GM18507 (cell line): ENCODE measurements at regions not wholly inside any gene's neighbourhood (a gene's known extent, or its start where the extent isn't known, plus 50 kb on each side); places are given as distances from the start of the nearest gene placed in this dataset.
"Not testable (repeated sequence)": the region's sequence is repeated elsewhere in the genome, so short reads cannot be mapped to it uniquely, and the experiment has no call there.

Experiments used
- DNase-seq: peaks from one replicate; pipeline ENCODE4 v3.0.0; 2011; ENCODE audit warnings: low read depth; ENCODE audit not compliant: insufficient read length; ENCODE audit errors: extremely low spot score
- FAIRE-seq: peaks from 2 replicates; lab custom pipeline; 2011; peaks lifted over from hg19 to GRCh38; lab: Jason Lieb, UNC

- DNase-seq = no peak
- FAIRE-seq = no peak
These were observed 309.3 kb upstream of the MEX3C start for GRCh38 chr18:51506811-51507210.

DNA sequence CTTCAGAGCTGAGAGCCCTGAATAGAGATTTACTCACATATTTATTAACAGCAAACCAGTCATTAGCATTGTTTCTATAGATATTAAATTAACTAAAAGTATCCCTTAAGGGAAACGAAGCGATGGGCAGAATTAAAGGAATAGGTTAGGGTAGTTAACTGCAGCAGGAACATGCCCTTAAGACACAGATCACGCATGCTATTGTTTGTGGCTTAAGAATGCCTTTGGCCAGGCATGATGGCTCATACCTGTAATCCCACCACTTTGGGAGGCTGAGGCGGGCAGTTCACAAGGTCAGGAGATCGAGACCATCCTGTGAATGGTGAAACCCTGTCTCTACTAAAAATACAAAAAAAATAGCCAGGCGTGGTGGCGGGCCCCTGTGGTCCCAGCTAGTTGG lies 310.9 kb upstream of the MEX3C start:
- FAIRE-seq = not testable (repeated sequence)

DNA sequence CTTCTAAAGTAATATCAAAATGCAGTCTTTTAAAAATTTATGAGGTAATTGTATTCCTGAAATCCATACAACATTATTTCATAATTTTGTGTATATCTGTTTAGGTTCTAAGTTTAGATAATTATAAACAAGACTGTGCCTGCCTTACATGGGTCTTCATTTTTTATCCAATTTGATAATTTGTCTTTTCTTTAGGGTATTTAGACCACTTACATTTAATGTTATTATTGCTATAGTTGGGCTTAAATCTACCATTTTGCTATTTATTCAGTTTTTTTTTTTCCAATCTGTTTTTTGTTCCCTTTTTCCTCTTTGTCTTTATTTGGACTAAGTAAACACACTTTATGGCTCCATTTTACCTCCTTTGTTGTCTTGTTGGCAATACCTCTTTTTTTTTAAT lies 312.5 kb upstream of the MEX3C start:
- FAIRE-seq (no peak), DNase-seq (no peak)

More for the DNA sequence above, 310.9 kb upstream of the MEX3C start:
- not testable (repeated sequence) for DNase-seq

DNA sequence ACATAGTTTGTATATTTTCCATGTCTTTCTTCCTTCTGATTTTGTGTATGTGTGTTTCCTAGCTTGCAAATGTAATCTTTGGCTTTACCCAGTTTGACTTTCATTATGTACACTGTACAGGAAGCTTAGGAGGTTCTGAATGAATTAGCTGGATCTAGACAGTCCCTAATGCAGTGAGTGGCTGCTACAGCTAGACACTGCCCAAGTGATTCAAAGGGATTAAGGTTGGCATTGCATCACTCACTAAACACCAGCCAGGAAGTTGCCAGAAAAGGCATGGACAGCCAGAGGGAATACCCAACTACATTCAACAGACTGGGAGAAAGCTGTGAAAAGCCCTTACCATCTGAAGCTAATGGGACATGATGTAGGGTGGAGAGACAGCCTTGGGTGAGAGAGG lies 316.0 kb upstream of the MEX3C start:
- no peak for FAIRE-seq
- DNase-seq = no peak

GRCh38 chr18:51514128-51514527 lies 316.6 kb upstream of the MEX3C start:
- no peak for FAIRE-seq
- DNase-seq = no peak

DNA sequence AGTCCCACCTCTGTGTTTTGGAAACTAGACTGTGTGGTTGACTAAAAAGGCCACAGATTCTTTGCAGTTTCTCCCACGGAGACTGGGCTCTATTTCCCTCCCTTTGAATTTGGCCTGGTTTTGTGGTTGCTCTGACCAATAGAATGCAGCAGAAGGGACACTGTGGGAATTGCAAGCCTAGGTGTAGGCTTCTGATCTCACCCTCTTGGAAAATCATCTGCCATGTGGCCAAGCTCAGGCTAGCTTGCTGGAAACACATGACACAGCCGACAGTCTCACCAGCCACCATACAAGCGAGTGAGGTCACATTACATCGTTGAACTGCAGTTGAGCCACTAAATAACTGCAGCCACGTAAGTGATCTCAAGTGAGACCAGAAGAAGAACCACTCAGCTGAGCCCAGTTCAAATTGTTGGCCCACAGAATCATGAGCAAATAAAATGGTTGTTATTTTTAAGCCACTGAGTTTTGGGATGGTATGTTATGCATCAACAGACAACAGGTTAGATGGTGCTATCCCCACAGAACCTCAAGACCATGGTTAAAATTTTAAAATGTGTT lies 319.1 kb upstream of the MEX3C start:
- DNase-seq = no peak
- no peak for FAIRE-seq

DNA sequence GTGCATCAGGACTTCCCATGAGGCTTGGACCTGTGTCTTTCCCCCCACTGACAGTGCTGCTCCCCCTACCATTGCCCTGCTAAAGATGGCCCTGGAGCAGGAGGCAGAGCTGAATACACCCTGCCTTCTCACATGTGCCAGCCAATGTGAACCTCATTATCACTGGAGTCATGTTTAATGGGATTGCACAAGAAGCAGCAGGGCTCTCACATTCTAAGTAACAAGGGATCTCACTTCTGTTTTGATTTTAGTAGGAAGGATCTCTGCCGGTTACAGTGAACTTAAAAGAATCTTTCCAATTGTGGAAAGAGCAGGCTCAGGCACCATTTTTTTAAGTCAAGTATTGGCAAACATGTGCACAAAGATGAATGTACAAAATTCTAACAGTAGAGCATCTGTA lies 322.1 kb upstream of the MEX3C start:
- DNase-seq (no peak), FAIRE-seq (no peak)

GRCh38 chr18:51520676-51521180 lies 323.2 kb upstream of the MEX3C start:
- DNase-seq = no peak
- FAIRE-seq = no peak

- FAIRE-seq = no peak
- no peak for DNase-seq
These were observed 324.9 kb upstream of the MEX3C start for GRCh38 chr18:51522338-51522737.

DNA sequence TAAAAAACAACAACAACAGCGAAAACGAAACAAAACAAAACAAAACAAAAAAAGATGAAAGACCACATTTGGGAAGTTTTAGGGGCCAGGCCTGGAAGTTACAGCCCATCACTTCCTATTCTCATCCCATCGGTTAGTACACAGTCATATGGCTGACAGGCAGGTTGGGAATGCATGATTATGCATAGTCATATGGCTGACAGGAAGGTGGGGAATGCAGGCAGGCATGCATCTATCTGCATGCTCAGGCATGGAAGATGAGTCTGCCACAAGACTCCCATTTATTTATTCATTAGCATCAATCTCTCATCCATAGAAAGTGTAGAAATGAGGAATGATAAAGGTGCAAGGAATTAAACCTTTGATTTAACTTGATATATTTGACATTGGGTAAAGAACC lies 325.3 kb upstream of the MEX3C start:
- no peak for FAIRE-seq

DNA sequence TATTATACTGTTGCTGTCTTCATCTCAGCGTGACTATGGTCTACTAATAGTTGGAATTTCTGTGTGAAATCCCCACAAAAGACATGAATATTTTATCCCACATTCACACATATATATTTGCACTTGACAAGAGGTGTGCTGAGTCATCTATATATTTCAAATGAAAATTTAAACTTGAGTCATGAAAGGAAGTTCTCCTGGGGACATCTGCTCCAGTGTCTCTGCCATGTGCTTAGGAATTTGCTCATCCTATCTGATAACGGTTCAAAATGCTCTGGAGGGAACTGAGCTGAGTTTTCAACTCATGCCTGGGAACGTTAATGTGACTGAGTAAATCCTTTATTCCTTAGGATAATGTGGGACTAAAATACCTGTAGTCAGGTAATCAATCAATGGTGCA lies 326.2 kb upstream of the MEX3C start:
- FAIRE-seq (no peak), DNase-seq (no peak)

More for the DNA sequence above, 325.3 kb upstream of the MEX3C start:
- no peak for DNase-seq

GRCh38 chr18:51525453-51526225 lies 328.2 kb upstream of the MEX3C start:
- no peak for FAIRE-seq

DNA sequence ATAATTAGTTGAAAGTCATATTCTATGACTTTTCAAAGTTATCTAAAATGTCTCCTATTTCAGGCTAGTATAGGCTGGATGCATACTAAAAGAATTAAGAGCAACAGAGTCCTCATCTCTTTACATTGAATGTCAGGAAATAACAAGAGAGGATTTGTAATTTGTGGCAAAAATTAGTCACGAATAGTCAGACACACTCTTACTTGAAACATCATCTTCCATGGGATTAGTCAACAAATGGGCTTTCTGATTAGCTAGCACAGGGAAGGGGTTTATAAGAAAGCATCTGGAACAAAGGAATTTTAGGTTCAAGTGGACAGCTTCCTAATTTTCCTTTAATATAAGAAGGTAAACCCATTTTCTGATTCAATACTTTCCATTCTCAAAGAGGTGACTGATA lies 330.3 kb upstream of the MEX3C start:
- DNase-seq = no peak
- FAIRE-seq = no peak

More at GRCh38 chr18:51525453-51526225, 328.2 kb upstream of the MEX3C start:
- DNase-seq = no peak

- FAIRE-seq (no peak), DNase-seq (no peak)
These were observed 334.0 kb upstream of the MEX3C start for GRCh38 chr18:51531501-51531900.

DNA sequence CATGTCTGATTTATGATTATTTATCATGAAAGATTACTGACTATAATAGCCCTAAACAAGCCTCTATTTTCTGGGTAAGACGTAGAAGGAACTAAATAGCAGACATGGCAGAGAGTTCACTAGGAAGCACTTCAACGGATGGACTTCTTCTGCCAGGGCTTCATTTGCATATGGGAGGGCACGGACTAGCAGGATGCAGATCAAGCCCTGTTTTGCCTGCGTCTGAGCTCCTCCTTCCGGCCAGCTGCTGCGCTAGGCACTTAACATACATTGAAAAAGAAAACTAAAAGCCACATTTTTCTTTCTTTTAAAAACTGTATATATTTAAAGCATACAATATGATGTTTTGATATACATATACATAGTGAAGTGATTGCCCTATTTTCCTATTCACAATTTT lies 340.0 kb upstream of the MEX3C start:
- DNase-seq (no peak), FAIRE-seq (no peak)

GRCh38 chr18:51540562-51540961 lies 343.1 kb upstream of the MEX3C start:
- DNase-seq (no peak), FAIRE-seq (no peak)

DNA sequence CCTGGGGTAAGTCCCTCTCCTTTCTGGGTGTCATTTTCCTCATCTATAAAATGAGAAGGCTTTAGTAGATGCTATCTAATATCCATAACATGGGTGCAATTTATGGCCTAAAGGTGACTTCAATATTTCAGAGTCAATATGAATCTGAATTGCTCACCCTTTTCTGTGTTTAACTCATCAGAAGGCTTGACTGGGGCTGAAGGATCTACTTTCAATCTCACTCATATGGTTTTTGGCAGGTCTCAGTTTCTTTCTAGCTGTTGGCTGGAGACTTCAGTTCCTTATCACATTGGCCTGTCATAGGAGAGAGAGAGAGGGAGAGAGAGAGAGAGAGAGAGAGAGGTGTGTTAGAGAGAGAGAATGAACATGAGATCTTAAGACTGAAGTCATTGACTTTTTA lies 343.7 kb upstream of the MEX3C start:
- FAIRE-seq (no peak), DNase-seq (no peak)

- FAIRE-seq (no peak), DNase-seq (no peak)
These were observed 346.2 kb upstream of the MEX3C start for GRCh38 chr18:51543658-51544155.

- DNase-seq (no peak), FAIRE-seq (no peak)
These were observed 348.0 kb upstream of the MEX3C start for GRCh38 chr18:51545446-51545845.

GRCh38 chr18:51559198-51559901 lies 361.9 kb upstream of the MEX3C start:
- DNase-seq (no peak), FAIRE-seq (no peak)
